Activated B cell treated with CpG ODN at 0.5 μM for 24 hours (primary cell): ENCODE measurements at regions not wholly inside any gene's neighbourhood (a gene's known extent, or its start where the extent isn't known, plus 50 kb on each side); places are given as distances from the start of the nearest gene placed in this dataset.

Experiments used
- ATAC-seq: fragments of 200-7000 bp; cut with Tn5 transposase; one replicate; pipeline ENCODE4 v1.10.0; 2021; ENCODE audit warnings: low read depth, mild to moderate bottlenecking, moderate library complexity
- CTCF ChIA-PET: fragments of 350-600 bp; sonication (Branson Sonifier 250); formaldehyde crosslinking; loops from one replicate; lab custom pipeline; 2021; ENCODE audit warnings: antibody characterized with exemption; lab: Charles Lee
- POLR2A ChIA-PET: fragments of 350-600 bp; sonication (Branson Sonifier 250); formaldehyde crosslinking; loops from one replicate; lab custom pipeline; 2021; ENCODE audit warnings: antibody characterized with exemption; lab: Charles Lee
- DNase-seq: peaks from one replicate; pipeline ENCODE4 v3.0.0; 2022
- H3K27ac Mint-ChIP-seq: one replicate; pipeline ENCODE4 v1.8.0; 2020; ENCODE audit warnings: mixed read lengths
- H3K27me3 Mint-ChIP-seq: one replicate; pipeline ENCODE4 v1.8.0; 2021; ENCODE audit warnings: mixed read lengths
- H3K36me3 Mint-ChIP-seq: one replicate; pipeline ENCODE4 v1.8.0; 2021; ENCODE audit warnings: low read depth, mixed read lengths
- H3K4me1 Mint-ChIP-seq: one replicate; pipeline ENCODE4 v1.8.0; 2021; ENCODE audit warnings: mixed read lengths
- H3K4me3 Mint-ChIP-seq: one replicate; pipeline ENCODE4 v1.8.0; 2020; ENCODE audit warnings: mild to moderate bottlenecking, mixed read lengths
- H3K9me3 Mint-ChIP-seq: one replicate; pipeline ENCODE4 v1.8.0; 2020; ENCODE audit warnings: mixed read lengths
- CTCF ChIP-seq: fragments of 200-600 bp; IDR thresholded peaks from one replicate; pipeline ENCODE4 v1.8.0; 2022; ENCODE audit warnings: antibody characterized with exemption, mild to moderate bottlenecking
- intact Hi-C: fragments of 100-400 bp; cut with micrococcal nuclease; formaldehyde crosslinking; loops from one replicate; pipeline ENCODE4 v1.15.1; 2024

- H3K27me3 Mint-ChIP-seq = no peaks in the 10 kb centered on the region
- no peak for TF ChIP-seq CTCF
- no peaks in the 10 kb centered on the region for H3K4me1 Mint-ChIP-seq
- H3K4me3 Mint-ChIP-seq = no peak overlapping the region
- H3K27ac Mint-ChIP-seq = no peak overlapping the region
- no peaks in the 10 kb centered on the region for H3K36me3 Mint-ChIP-seq
- no peaks in the 10 kb centered on the region for H3K9me3 Mint-ChIP-seq
- ChIA-PET CTCF (no interaction called here), POLR2A (no interaction called here)
- intact Hi-C loops = no loop called here
- no peak for ATAC-seq
- DNase-seq = no peak
Observed at GRCh38 chr4:124183926-124184325, 528.6 kb downstream of the ANKRD50 start.

DNA sequence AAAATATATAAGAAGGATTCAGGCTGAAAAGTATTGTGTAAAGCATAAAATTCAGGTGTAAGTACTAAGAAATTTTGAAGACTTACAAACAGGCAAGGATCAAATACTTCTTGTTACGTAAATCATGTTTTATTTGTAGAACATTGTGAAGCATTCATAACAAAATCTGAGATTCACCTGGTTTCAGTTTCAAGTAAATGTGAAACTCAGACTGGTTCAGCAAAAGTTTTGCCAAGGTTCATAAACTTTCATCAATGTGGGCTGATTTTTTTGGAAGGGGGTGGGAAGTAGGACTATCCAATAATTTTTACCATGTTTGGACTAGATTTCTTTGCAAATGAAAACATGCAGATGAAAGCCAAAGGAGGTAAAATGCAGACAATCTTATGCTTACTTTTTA lies 527.7 kb downstream of the ANKRD50 start:
- Mint-ChIP-seq H3K4me3 (no peak overlapping the region), H3K9me3 (no peaks in the 10 kb centered on the region), H3K27me3 (no peaks in the 10 kb centered on the region), H3K27ac (no peak overlapping the region), H3K4me1 (no peaks in the 10 kb centered on the region), H3K36me3 (no peaks in the 10 kb centered on the region)
- TF ChIP-seq CTCF = no peak
- DNase-seq (no peak), ATAC-seq (no peak)
- intact Hi-C loops = no loop called here
- POLR2A ChIA-PET = no interaction called here
- CTCF ChIA-PET = no interaction called here

DNA sequence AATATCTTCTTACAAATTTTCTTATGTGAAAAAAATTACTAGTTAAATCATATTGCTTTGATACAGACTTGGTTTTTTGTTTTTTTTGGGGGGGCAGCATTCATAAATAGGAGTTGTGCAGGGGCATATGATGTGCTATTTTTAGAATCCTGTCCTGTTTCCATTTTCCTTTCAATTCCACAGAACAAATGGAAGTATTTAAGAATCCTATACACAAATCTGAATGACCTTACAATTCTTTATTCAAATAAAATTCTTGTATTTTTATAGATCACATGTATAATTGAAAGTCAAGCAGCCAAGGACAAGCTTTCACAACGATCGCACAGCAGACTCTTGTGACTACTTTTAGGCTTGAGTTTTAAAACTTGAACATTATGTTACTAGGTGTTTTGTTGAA lies 523.9 kb downstream of the ANKRD50 start:
- Mint-ChIP-seq H3K27ac (no peak overlapping the region), H3K27me3 (no peaks in the 10 kb centered on the region), H3K4me3 (no peak overlapping the region), H3K4me1 (no peaks in the 10 kb centered on the region), H3K36me3 (no peaks in the 10 kb centered on the region), H3K9me3 (peaks cover 4% of the 10 kb centered on the region)
- POLR2A ChIA-PET = no interaction called here
- DNase-seq = no peak
- ATAC-seq = no peak
- intact Hi-C loops = no loop called here
- TF ChIP-seq CTCF = no peak
- CTCF ChIA-PET = no interaction called here

- TF ChIP-seq CTCF = no peak
- Mint-ChIP-seq H3K27me3 (no peaks in the 10 kb centered on the region), H3K4me1 (no peaks in the 10 kb centered on the region), H3K4me3 (no peak overlapping the region), H3K27ac (no peak overlapping the region), H3K36me3 (no peaks in the 10 kb centered on the region), H3K9me3 (peaks cover 4% of the 10 kb centered on the region)
- ChIA-PET CTCF (no interaction called here), POLR2A (no interaction called here)
- intact Hi-C loops = no loop called here
- ATAC-seq (no peak), DNase-seq (no peak)
Observed at GRCh38 chr4:124189545-124189944, 523.0 kb downstream of the ANKRD50 start.

GRCh38 chr4:124191329-124191728 lies 521.2 kb downstream of the ANKRD50 start:
- H3K36me3 Mint-ChIP-seq = no peaks in the 10 kb centered on the region
- no peak for DNase-seq
- intact Hi-C loops = no loop called here
- ChIA-PET CTCF (no interaction called here), POLR2A (no interaction called here)
- peaks cover 7% of the 10 kb centered on the region for H3K9me3 Mint-ChIP-seq
- no peak overlapping the region for H3K4me3 Mint-ChIP-seq
- ATAC-seq = no peak
- no peak overlapping the region for H3K27ac Mint-ChIP-seq
- H3K27me3 Mint-ChIP-seq = no peaks in the 10 kb centered on the region
- no peaks in the 10 kb centered on the region for H3K4me1 Mint-ChIP-seq
- no peak for TF ChIP-seq CTCF
